ENCODE measurements at regions not wholly inside any gene's neighbourhood (a gene's known extent, or its start where the extent isn't known, plus 50 kb on each side); places are given as distances from the start of the nearest gene placed in this dataset.

GRCh38 chr2:23042216-23042906, 342.6 kb upstream of the KLHL29 start:
- Histone ChIP-seq H4K20me1 (ENCODE audit: insufficient read depth) (no peaks in the 10 kb centered on the region), H3K36me3 (ENCODE audit: control insufficient read depth in 1 of 2, insufficient read depth in 2 of 2, low read length in 2 of 2) (no peaks in the 10 kb centered on the region), H3K9me3 (ENCODE audit: control insufficient read depth in 1 of 2, insufficient read depth in 1 of 2, low read depth in 1 of 2, low read length in 2 of 2) (no peaks in the 10 kb centered on the region), H3K27me3 (ENCODE audit: insufficient read depth, low read length) (no peaks in the 10 kb centered on the region), H3K79me2 (ENCODE audit: insufficient read depth, low read length) (no peaks in the 10 kb centered on the region), H3K4me2 (ENCODE audit: low read length) (no peak overlapping the region), H2AFZ (ENCODE audit: low read depth, low read length, poor library complexity, severe bottlenecking) (no peak overlapping the region), H3K4me1 (ENCODE audit: control insufficient read depth in 1 of 2, insufficient read depth in 2 of 2, low read length in 2 of 2) (no peaks in the 10 kb centered on the region), H3K9ac (ENCODE audit: low read length) (no peak overlapping the region), H3K4me3 (replicated peaks in 1 of 2; ENCODE audit: low read depth in 1 of 2, low read length in 2 of 2) (no peak overlapping the region), H3K27ac (ENCODE audit: low read depth, low read length) (no peak overlapping the region), H3K9me2 (ENCODE audit: insufficient read depth) (no peaks in the 10 kb centered on the region)
- no TSS peak for BruUV-seq (replicated peaks)
- TF ChIP-seq REST (IDR thresholded peaks at IDR 0.05; ENCODE audit: low read depth) (no peak), CTCF (IDR thresholded peaks at IDR 0.05 in 2 of 3, conservative IDR thresholded peaks at IDR 0.05 in 1 of 3; ENCODE audit: borderline replicate concordance in 1 of 3, insufficient read depth in 1 of 3, low read depth in 2 of 3, low read length in 2 of 3) (no peak), POLR2AphosphoS5 (IDR thresholded peaks at IDR 0.05; ENCODE audit: low read depth, low read length) (no peak), ZFX (IDR thresholded peaks at IDR 0.05) (no peak), SP1 (IDR thresholded peaks at IDR 0.05; ENCODE audit: low read depth) (no peak), YY1 (IDR thresholded peaks at IDR 0.05; ENCODE audit: extremely low read depth, insufficient replicate concordance, low read depth, low read length) (no peak), ATF3 (IDR thresholded peaks at IDR 0.05) (no peak), RAD21 (IDR thresholded peaks at IDR 0.05; ENCODE audit: low read depth) (no peak), SIN3A (IDR thresholded peaks at IDR 0.05; ENCODE audit: low read depth) (no peak), SRF (IDR thresholded peaks at IDR 0.05; ENCODE audit: low read depth) (no peak), EGR1 (IDR thresholded peaks at IDR 0.05; ENCODE audit: low read depth) (no peak), CEBPB (IDR thresholded peaks at IDR 0.05; ENCODE audit: low read depth) (no peak), EZH2phosphoT487 (IDR thresholded peaks at IDR 0.05; ENCODE audit: borderline replicate concordance) (no peak), EZH2 (IDR thresholded peaks at IDR 0.05) (no peak), ZBTB33 (IDR thresholded peaks at IDR 0.05; ENCODE audit: extremely low read depth, insufficient replicate concordance, low read length) (no peak), JUND (IDR thresholded peaks at IDR 0.05) (no peak), TCF7L2 (IDR thresholded peaks at IDR 0.05; ENCODE audit: borderline replicate concordance, extremely low read depth, insufficient read depth, insufficient read length) (no peak)
- ATAC-seq: no peak
- DNase-seq (ENCODE audit: low read depth, low spot score): no peak
- POLR2A ChIA-PET: no interaction called here
- intact Hi-C loops (cut with micrococcal nuclease): no loop called here
- CTCF ChIA-PET: no interaction called here
- RAD21 ChIA-PET (ENCODE audit: low non-redundant PET in 1 of 2, low total read pairs in 2 of 2, uncharacterized antibody in 2 of 2, unreplicated experiment in 2 of 2): no interaction called here
